ENCODE measurements at regions not wholly inside any gene's neighbourhood (a gene's known extent, or its start where the extent isn't known, plus 50 kb on each side); places are given as distances from the start of the nearest gene placed in this dataset.

- FAIRE-seq (no peak), DNase-seq (ENCODE audit: low spot score) (no peak)
Observed at GRCh38 chr7:47221826-47222225, 360.1 kb downstream of the TNS3 start.

GRCh38 chr7:47218378-47219176 is 363.3 kb downstream of the TNS3 start:
- no peak for FAIRE-seq

GRCh38 chr7:47217570-47218360 is 364.1 kb downstream of the TNS3 start:
- FAIRE-seq = no peak
- DNase-seq (ENCODE audit: low spot score) = no peak

More at GRCh38 chr7:47218378-47219176, 363.3 kb downstream of the TNS3 start:
- no peak for DNase-seq (ENCODE audit: low spot score)

GRCh38 chr7:47217086-47217485 is 364.8 kb downstream of the TNS3 start:
- DNase-seq (ENCODE audit: low spot score) (no peak), FAIRE-seq (no peak)

GRCh38 chr7:47216439-47216838 is 365.5 kb downstream of the TNS3 start:
- DNase-seq (ENCODE audit: low spot score) (no peak), FAIRE-seq (no peak)

GRCh38 chr7:47215640-47216039 is 366.3 kb downstream of the TNS3 start:
- FAIRE-seq = no peak
- DNase-seq (ENCODE audit: low spot score) = no peak

- no peak for DNase-seq (ENCODE audit: low spot score)
- FAIRE-seq = no peak
Observed at GRCh38 chr7:47215049-47215448, 366.9 kb downstream of the TNS3 start.

GRCh38 chr7:47213276-47213675 is 368.6 kb downstream of the TNS3 start:
- FAIRE-seq = no peak
- no peak for DNase-seq (ENCODE audit: low spot score)

GRCh38 chr7:47211519-47211973 is 370.4 kb downstream of the TNS3 start:
- DNase-seq (ENCODE audit: low spot score) = no peak
- no peak for FAIRE-seq

- FAIRE-seq (no peak), DNase-seq (ENCODE audit: low spot score) (no peak)
Observed at GRCh38 chr7:47210281-47210854, 371.5 kb downstream of the TNS3 start.

- DNase-seq (ENCODE audit: low spot score) (no peak), FAIRE-seq (no peak)
Observed at GRCh38 chr7:47207956-47208355, 374.0 kb downstream of the TNS3 start.

GRCh38 chr7:47204709-47205108 is 377.2 kb downstream of the TNS3 start:
- no peak for FAIRE-seq

GRCh38 chr7:47202146-47202783 is 379.6 kb downstream of the TNS3 start:
- DNase-seq (ENCODE audit: low spot score) (no peak), FAIRE-seq (no peak)

More at GRCh38 chr7:47204709-47205108, 377.2 kb downstream of the TNS3 start:
- DNase-seq (ENCODE audit: low spot score) = no peak

- DNase-seq (ENCODE audit: low spot score) (no peak), FAIRE-seq (no peak)
Observed at GRCh38 chr7:47198159-47198558, 383.8 kb downstream of the TNS3 start.

- DNase-seq (ENCODE audit: low spot score) (no peak), FAIRE-seq (no peak)
Observed at GRCh38 chr7:47197486-47197885, 384.4 kb downstream of the TNS3 start.

- DNase-seq (ENCODE audit: low spot score) (no peak), FAIRE-seq (no peak)
Observed at GRCh38 chr7:47196737-47197136, 385.2 kb downstream of the TNS3 start.

GRCh38 chr7:47196106-47196645 is 385.7 kb downstream of the TNS3 start:
- no peak for FAIRE-seq
- DNase-seq (ENCODE audit: low spot score) = no peak

GRCh38 chr7:47195641-47196040 is 386.3 kb downstream of the TNS3 start:
- no peak for FAIRE-seq

GRCh38 chr7:47194516-47195057 is 387.3 kb downstream of the TNS3 start:
- FAIRE-seq = no peak

More at GRCh38 chr7:47195641-47196040, 386.3 kb downstream of the TNS3 start:
- no peak for DNase-seq (ENCODE audit: low spot score)

GRCh38 chr7:47192978-47193377 is 388.9 kb downstream of the TNS3 start:
- DNase-seq (ENCODE audit: low spot score) = no peak
- FAIRE-seq = no peak

More at GRCh38 chr7:47194516-47195057, 387.3 kb downstream of the TNS3 start:
- no peak for DNase-seq (ENCODE audit: low spot score)

GRCh38 chr7:47191876-47192291 is 390.0 kb downstream of the TNS3 start:
- no peak for DNase-seq (ENCODE audit: low spot score)
- no peak for FAIRE-seq
